Hepatocyte (in vitro differentiated cells): ENCODE measurements at regions not wholly inside any gene's neighbourhood (a gene's known extent, or its start where the extent isn't known, plus 50 kb on each side); places are given as distances from the start of the nearest gene placed in this dataset.

Source experiments
- DNase-seq: peaks from one replicate; pipeline ENCODE4 v3.0.0-alpha.2; 2016; ENCODE audit warnings: low spot score
- H2AFZ ChIP-seq: fragments of 200-600 bp; sonication (generic); 2 replicates; pipeline ENCODE4 v1.6.0; 2016; ENCODE audit warnings: antibody characterized with exemption, mild to moderate bottlenecking
- H3K27ac ChIP-seq: fragments of 200-600 bp; sonication (generic); 2 replicates; pipeline ENCODE4 v1.5.1; 2016; ENCODE audit warnings: mild to moderate bottlenecking
- H3K27me3 ChIP-seq: fragments of 200-600 bp; sonication (generic); 2 replicates; pipeline ENCODE4 v1.6.1; 2016
- H3K36me3 ChIP-seq: fragments of 200-600 bp; sonication (generic); replicated peaks from 2 replicates; pipeline ENCODE4 v1.5.1; 2016; ENCODE audit warnings: low read depth; ENCODE audit not compliant: insufficient read depth
- H3K4me1 ChIP-seq: fragments of 200-600 bp; sonication (generic); 2 replicates; pipeline ENCODE4 v1.5.1; 2016; ENCODE audit warnings: mild to moderate bottlenecking, moderate library complexity; ENCODE audit not compliant: insufficient read depth
- H3K4me2 ChIP-seq: fragments of 200-600 bp; sonication (generic); 2 replicates; pipeline ENCODE4 v1.6.0; 2016
- H3K4me3 ChIP-seq: fragments of 200-600 bp; sonication (generic); 2 replicates; pipeline ENCODE4 v1.5.1; 2016; ENCODE audit warnings: mild to moderate bottlenecking
- H3K79me2 ChIP-seq: fragments of 200-600 bp; sonication (generic); 2 replicates; pipeline ENCODE4 v1.6.0; 2017; ENCODE audit warnings: mild to moderate bottlenecking
- H3K9me2 ChIP-seq: fragments of 200-600 bp; sonication (generic); replicated peaks from 2 replicates; pipeline ENCODE4 v1.6.0; 2017; ENCODE audit warnings: mild to moderate bottlenecking; ENCODE audit not compliant: insufficient read depth
- H3K9me3 ChIP-seq: fragments of 200-600 bp; sonication (generic); 2 replicates; pipeline ENCODE4 v1.5.1; 2016; ENCODE audit warnings: low read depth, mild to moderate bottlenecking
- H4K20me1 ChIP-seq: fragments of 200-600 bp; sonication (generic); 2 replicates; pipeline ENCODE4 v1.6.0; 2016; ENCODE audit warnings: mild to moderate bottlenecking; ENCODE audit not compliant: insufficient read depth, poor library complexity, severe bottlenecking
- EZH2 ChIP-seq: fragments of 200-600 bp; sonication (generic); IDR thresholded peaks from 2 replicates; pipeline ENCODE4 v1.6.1; 2016; ENCODE audit warnings: antibody characterized with exemption, mild to moderate bottlenecking, borderline replicate concordance
- EZH2phosphoT487 ChIP-seq: fragments of 200-600 bp; sonication (generic); IDR thresholded peaks from one replicate; pipeline ENCODE4 v1.6.1; 2018; ENCODE audit warnings: antibody characterized with exemption, mild to moderate bottlenecking, low read depth, moderate library complexity; ENCODE audit not compliant: unreplicated experiment, severe bottlenecking
- WGBS: methylation state at CpG from one replicate; pipeline ENCODE4 v1.1.6; 2016; ENCODE audit warnings: low lambda C conversion rate; ENCODE audit errors: missing lambda C conversion rate; 5-methylcytosine and 5-hydroxymethylcytosine counted together
- TF ChIP-seq, protein P1 (sequence below): fragments of 200-600 bp; sonication (generic); IDR thresholded peaks from 2 replicates; pipeline ENCODE4 v1.5.1; 2016; ENCODE audit warnings: antibody characterized with exemption, mild to moderate bottlenecking; ENCODE audit not compliant: poor library complexity

- Histone ChIP-seq H4K20me1 (no peaks in the 10 kb centered on the region), H2AFZ (no peak overlapping the region), H3K4me2 (no peak overlapping the region), H3K27ac (no peak overlapping the region), H3K4me3 (no peak overlapping the region), H3K79me2 (no peaks in the 10 kb centered on the region), H3K9me3 (no peaks in the 10 kb centered on the region), H3K9me2 (no peaks in the 10 kb centered on the region), H3K36me3 (no peaks in the 10 kb centered on the region), H3K27me3 (no peaks in the 10 kb centered on the region), H3K4me1 (no peaks in the 10 kb centered on the region)
- no peak for DNase-seq
- TF ChIP-seq, protein P1, sequence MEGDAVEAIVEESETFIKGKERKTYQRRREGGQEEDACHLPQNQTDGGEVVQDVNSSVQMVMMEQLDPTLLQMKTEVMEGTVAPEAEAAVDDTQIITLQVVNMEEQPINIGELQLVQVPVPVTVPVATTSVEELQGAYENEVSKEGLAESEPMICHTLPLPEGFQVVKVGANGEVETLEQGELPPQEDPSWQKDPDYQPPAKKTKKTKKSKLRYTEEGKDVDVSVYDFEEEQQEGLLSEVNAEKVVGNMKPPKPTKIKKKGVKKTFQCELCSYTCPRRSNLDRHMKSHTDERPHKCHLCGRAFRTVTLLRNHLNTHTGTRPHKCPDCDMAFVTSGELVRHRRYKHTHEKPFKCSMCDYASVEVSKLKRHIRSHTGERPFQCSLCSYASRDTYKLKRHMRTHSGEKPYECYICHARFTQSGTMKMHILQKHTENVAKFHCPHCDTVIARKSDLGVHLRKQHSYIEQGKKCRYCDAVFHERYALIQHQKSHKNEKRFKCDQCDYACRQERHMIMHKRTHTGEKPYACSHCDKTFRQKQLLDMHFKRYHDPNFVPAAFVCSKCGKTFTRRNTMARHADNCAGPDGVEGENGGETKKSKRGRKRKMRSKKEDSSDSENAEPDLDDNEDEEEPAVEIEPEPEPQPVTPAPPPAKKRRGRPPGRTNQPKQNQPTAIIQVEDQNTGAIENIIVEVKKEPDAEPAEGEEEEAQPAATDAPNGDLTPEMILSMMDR = no peak
- no peak for TF ChIP-seq EZH2phosphoT487
- no peak for TF ChIP-seq EZH2
Observed at GRCh38 chr2:16365366-16365765, 300.3 kb downstream of the CYRIA start.

DNA sequence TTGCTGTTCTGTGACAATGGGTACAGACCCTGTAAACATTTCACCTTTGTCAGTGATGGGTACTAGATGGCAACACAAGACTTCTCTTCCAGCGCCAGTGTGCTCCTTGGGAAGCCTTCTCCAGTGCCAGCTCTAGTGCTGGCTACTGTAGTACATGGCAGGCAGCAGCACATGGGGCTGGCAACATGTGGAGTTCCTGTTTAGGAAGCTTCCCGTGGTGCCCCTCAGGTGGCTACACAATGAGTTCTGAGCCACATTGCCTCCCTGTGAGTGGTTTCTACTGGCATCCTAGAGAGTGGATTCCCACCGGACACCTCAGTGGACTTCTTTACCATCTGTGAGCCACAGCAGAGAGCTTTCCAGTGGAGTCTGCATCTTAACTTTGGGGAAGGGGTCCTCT, 302.1 kb downstream of the CYRIA start:
- Histone ChIP-seq H3K27ac (no peak overlapping the region), H3K4me1 (no peaks in the 10 kb centered on the region), H4K20me1 (no peaks in the 10 kb centered on the region), H2AFZ (no peak overlapping the region), H3K27me3 (no peaks in the 10 kb centered on the region), H3K79me2 (no peaks in the 10 kb centered on the region), H3K4me2 (no peak overlapping the region), H3K4me3 (no peak overlapping the region), H3K9me3 (no peaks in the 10 kb centered on the region), H3K9me2 (no peaks in the 10 kb centered on the region), H3K36me3 (no peaks in the 10 kb centered on the region)
- TF ChIP-seq, protein P1 = no peak
- TF ChIP-seq EZH2 = no peak
- no peak for TF ChIP-seq EZH2phosphoT487
- no peak for DNase-seq
- WGBS = 95% methylated on average over 3 of the region's 3 CpGs

- DNase-seq = no peak
- Histone ChIP-seq H2AFZ (no peak overlapping the region), H3K79me2 (no peaks in the 10 kb centered on the region), H3K36me3 (no peaks in the 10 kb centered on the region), H4K20me1 (no peaks in the 10 kb centered on the region), H3K27me3 (no peaks in the 10 kb centered on the region), H3K9me3 (no peaks in the 10 kb centered on the region), H3K27ac (no peak overlapping the region), H3K4me3 (no peak overlapping the region), H3K9me2 (no peaks in the 10 kb centered on the region), H3K4me1 (no peaks in the 10 kb centered on the region), H3K4me2 (no peak overlapping the region)
- no peak for TF ChIP-seq EZH2
- TF ChIP-seq, protein P1 = no peak
- TF ChIP-seq EZH2phosphoT487 = no peak
- WGBS = 88% methylated on average over 4 of the region's 4 CpGs
Observed at GRCh38 chr2:16362611-16363010, 303.0 kb downstream of the CYRIA start.
